ENCODE measurements at regions not wholly inside any gene's neighbourhood (a gene's known extent, or its start where the extent isn't known, plus 50 kb on each side); places are given as distances from the start of the nearest gene placed in this dataset.
"Not testable (repeated sequence)": the region's sequence is repeated elsewhere in the genome, so short reads cannot be mapped to it uniquely, and the experiment has no call there.

- peak; percentile 8 for DNase-seq
These were observed 457.6 kb downstream of the SEMA3D start for GRCh38 chr7:84729284-84729683.

GRCh38 chr7:84722734-84723133 is 464.1 kb downstream of the SEMA3D start:
- no peak for DNase-seq

GRCh38 chr7:84722086-84722485 is 464.8 kb downstream of the SEMA3D start:
- no peak for DNase-seq

- no peak for DNase-seq
These were observed 466.3 kb downstream of the SEMA3D start for GRCh38 chr7:84720456-84721097.

GRCh38 chr7:84714765-84715164 is 472.1 kb downstream of the SEMA3D start:
- no peak for DNase-seq

- DNase-seq, result no peak
These were observed 474.3 kb downstream of the SEMA3D start for GRCh38 chr7:84712374-84713121.

- not testable (repeated sequence) for DNase-seq
These were observed 476.3 kb downstream of the SEMA3D start for GRCh38 chr7:84710538-84710937.

GRCh38 chr7:84705706-84706105 is 481.1 kb downstream of the SEMA3D start:
- no peak for DNase-seq

GRCh38 chr7:84705079-84705478 is 481.8 kb downstream of the SEMA3D start:
- no peak for DNase-seq

- no peak for DNase-seq
These were observed 482.5 kb downstream of the SEMA3D start for GRCh38 chr7:84704380-84704779.

GRCh38 chr7:84701524-84702306 is 485.1 kb downstream of the SEMA3D start:
- DNase-seq, result peak; percentile 18

GRCh38 chr7:84700563-84701370 is 486.1 kb downstream of the SEMA3D start:
- DNase-seq, result no peak

- DNase-seq, result no peak
These were observed 489.4 kb downstream of the SEMA3D start for GRCh38 chr7:84697506-84697905.

GRCh38 chr7:84693483-84693882 is 493.4 kb downstream of the SEMA3D start:
- no peak for DNase-seq

GRCh38 chr7:84688671-84689070 is 494.1 kb upstream of the SEMA3A start:
- DNase-seq, result no peak

- no peak for DNase-seq
These were observed 491.8 kb upstream of the SEMA3A start for GRCh38 chr7:84686373-84686772.

- DNase-seq, result no peak
These were observed 490.4 kb upstream of the SEMA3A start for GRCh38 chr7:84684836-84685480.

- no peak for DNase-seq
These were observed 488.0 kb upstream of the SEMA3A start for GRCh38 chr7:84682543-84682942.

GRCh38 chr7:84678841-84679240 is 484.3 kb upstream of the SEMA3A start:
- no peak for DNase-seq

- DNase-seq, result no peak
These were observed 482.6 kb upstream of the SEMA3A start for GRCh38 chr7:84677117-84677732.

- DNase-seq, result no peak
These were observed 481.0 kb upstream of the SEMA3A start for GRCh38 chr7:84675633-84676034.
